ENCODE measurements at regions not wholly inside any gene's neighbourhood (a gene's known extent, or its start where the extent isn't known, plus 50 kb on each side); places are given as distances from the start of the nearest gene placed in this dataset.

- Histone ChIP-seq H3K4me3 (ENCODE audit: low read depth, low read length) (no peak overlapping the region), H3K4me1 (ENCODE audit: control insufficient read depth, insufficient read depth, low read length) (no peaks in the 10 kb centered on the region), H3K9me3 (ENCODE audit: control insufficient read depth, insufficient read depth, low read depth, low read length) (no peaks in the 10 kb centered on the region), H3K27ac (ENCODE audit: extremely low read depth, low read depth, low read length) (no peak overlapping the region), H3K36me3 (ENCODE audit: control insufficient read depth in 2 of 2, insufficient read depth in 1 of 2, low read length in 2 of 2) (no peaks in the 10 kb centered on the region)
- CTCF ChIA-PET: no interaction called here
- POLR2A ChIA-PET: no interaction called here
- TF ChIP-seq ZNF571 (tag by site-specific recombination; IDR thresholded peaks at IDR 0.05) (no peak), ZEB2 (tag by site-specific recombination; IDR thresholded peaks at IDR 0.05) (no peak), ZNF132 (tag by site-specific recombination; IDR thresholded peaks at IDR 0.05; ENCODE audit: borderline replicate concordance) (no peak), KLF10 (tag by site-specific recombination; IDR thresholded peaks at IDR 0.05) (no peak), ZNF274 (IDR thresholded peaks at IDR 0.05; ENCODE audit: low read length) (no peak), ZNF274 (tag by site-specific recombination; IDR thresholded peaks at IDR 0.05; ENCODE audit: borderline replicate concordance) (no peak), ZNF184 (tag by site-specific recombination; IDR thresholded peaks at IDR 0.05) (no peak), ZNF114 (tag by site-specific recombination; IDR thresholded peaks at IDR 0.05) (no peak), ZNF677 (tag by site-specific recombination; IDR thresholded peaks at IDR 0.05) (no peak), ZNF670 (tag by site-specific recombination; IDR thresholded peaks at IDR 0.05; ENCODE audit: low read depth) (no peak), ZNF19 (tag by site-specific recombination; IDR thresholded peaks at IDR 0.05; ENCODE audit: low read depth) (no peak), ZNF610 (tag by site-specific recombination; IDR thresholded peaks at IDR 0.05; ENCODE audit: borderline replicate concordance) (no peak), ZNF121 (tag by site-specific recombination; IDR thresholded peaks at IDR 0.05) (no peak), TCF7L2 (IDR thresholded peaks at IDR 0.05; ENCODE audit: borderline replicate concordance, low read depth, low read length) (no peak), KLF7 (tag by site-specific recombination; IDR thresholded peaks at IDR 0.05; ENCODE audit: borderline replicate concordance) (no peak), ZNF707 (tag by site-specific recombination; IDR thresholded peaks at IDR 0.05) (no peak), ZNF302 (tag by site-specific recombination; IDR thresholded peaks at IDR 0.05; ENCODE audit: low read depth) (no peak), ZNF776 (tag by site-specific recombination; IDR thresholded peaks at IDR 0.05; ENCODE audit: borderline replicate concordance) (no peak)
- TF ChIP-seq, protein P1, sequence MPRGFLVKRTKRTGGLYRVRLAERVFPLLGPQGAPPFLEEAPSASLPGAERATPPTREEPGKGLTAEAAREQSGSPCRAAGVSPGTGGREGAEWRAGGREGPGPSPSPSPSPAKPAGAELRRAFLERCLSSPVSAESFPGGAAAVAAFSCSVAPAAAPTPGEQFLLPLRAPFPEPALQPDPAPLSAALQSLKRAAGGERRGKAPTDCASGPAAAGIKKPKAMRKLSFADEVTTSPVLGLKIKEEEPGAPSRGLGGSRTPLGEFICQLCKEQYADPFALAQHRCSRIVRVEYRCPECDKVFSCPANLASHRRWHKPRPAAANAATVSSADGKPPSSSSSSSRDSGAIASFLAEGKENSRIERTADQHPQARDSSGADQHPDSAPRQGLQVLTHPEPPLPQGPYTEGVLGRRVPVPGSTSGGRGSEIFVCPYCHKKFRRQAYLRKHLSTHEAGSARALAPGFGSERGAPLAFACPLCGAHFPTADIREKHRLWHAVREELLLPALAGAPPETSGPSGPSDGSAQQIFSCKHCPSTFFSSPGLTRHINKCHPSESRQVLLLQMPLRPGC (tag by site-specific recombination; IDR thresholded peaks at IDR 0.05): no peak
Measured at GRCh38 chr5:103620851-103621547, 58.4 kb upstream of the NUDT12 start.

DNA sequence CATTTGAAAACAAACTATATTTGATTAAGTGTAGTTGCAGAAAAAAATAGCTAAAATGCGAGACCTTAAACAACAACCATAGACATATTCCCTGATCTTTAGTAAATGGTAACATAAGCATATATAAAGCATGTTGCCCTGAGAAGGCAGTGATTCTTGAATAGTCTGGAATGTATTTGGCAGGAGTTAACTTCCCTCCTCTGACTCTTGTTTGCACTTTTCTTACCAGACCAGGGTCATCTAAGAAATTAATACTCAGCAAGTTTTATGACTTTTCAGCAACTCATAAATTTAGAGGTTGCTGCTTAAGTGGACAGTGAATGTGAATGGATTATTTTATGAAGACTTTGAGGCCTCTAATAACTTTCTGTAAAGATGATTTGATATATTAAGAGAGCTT lies 55.3 kb upstream of the NUDT12 start:
- POLR2A ChIA-PET: no interaction called here
- H3K36me3 ChIP-seq (ENCODE audit: control insufficient read depth in 2 of 2, insufficient read depth in 1 of 2, low read length in 2 of 2): no peaks in the 10 kb centered on the region
- H3K4me3 ChIP-seq (ENCODE audit: low read depth, low read length): no peak overlapping the region
- H3K9me3 ChIP-seq (ENCODE audit: control insufficient read depth, insufficient read depth, low read depth, low read length): no peaks in the 10 kb centered on the region
- H3K27ac ChIP-seq (ENCODE audit: extremely low read depth, low read depth, low read length): no peak overlapping the region
- H3K4me1 ChIP-seq (ENCODE audit: control insufficient read depth, insufficient read depth, low read length): no peaks in the 10 kb centered on the region
- CTCF ChIA-PET: no interaction called here
- TF ChIP-seq, protein P2, sequence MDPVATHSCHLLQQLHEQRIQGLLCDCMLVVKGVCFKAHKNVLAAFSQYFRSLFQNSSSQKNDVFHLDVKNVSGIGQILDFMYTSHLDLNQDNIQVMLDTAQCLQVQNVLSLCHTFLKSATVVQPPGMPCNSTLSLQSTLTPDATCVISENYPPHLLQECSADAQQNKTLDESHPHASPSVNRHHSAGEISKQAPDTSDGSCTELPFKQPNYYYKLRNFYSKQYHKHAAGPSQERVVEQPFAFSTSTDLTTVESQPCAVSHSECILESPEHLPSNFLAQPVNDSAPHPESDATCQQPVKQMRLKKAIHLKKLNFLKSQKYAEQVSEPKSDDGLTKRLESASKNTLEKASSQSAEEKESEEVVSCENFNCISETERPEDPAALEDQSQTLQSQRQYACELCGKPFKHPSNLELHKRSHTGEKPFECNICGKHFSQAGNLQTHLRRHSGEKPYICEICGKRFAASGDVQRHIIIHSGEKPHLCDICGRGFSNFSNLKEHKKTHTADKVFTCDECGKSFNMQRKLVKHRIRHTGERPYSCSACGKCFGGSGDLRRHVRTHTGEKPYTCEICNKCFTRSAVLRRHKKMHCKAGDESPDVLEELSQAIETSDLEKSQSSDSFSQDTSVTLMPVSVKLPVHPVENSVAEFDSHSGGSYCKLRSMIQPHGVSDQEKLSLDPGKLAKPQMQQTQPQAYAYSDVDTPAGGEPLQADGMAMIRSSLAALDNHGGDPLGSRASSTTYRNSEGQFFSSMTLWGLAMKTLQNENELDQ (tag by site-specific recombination; IDR thresholded peaks at IDR 0.05; ENCODE audit: low read depth): no peak
- TF ChIP-seq ZNF24 (tag by site-specific recombination; IDR thresholded peaks at IDR 0.05) (no peak), SALL2 (tag by site-specific recombination; IDR thresholded peaks at IDR 0.05; ENCODE audit: borderline replicate concordance) (no peak), RBAK (tag by site-specific recombination; IDR thresholded peaks at IDR 0.05) (no peak), ZSCAN4 (tag by site-specific recombination; IDR thresholded peaks at IDR 0.05) (no peak), ZNF132 (tag by site-specific recombination; IDR thresholded peaks at IDR 0.05; ENCODE audit: borderline replicate concordance) (no peak), PBX3 (CRISPR knock-in tag; IDR thresholded peaks at IDR 0.05) (no peak), ZBTB17 (tag by site-specific recombination; IDR thresholded peaks at IDR 0.05) (no peak), SCRT2 (tag by site-specific recombination; IDR thresholded peaks at IDR 0.05) (no peak), MYNN (tag by site-specific recombination; IDR thresholded peaks at IDR 0.05; ENCODE audit: borderline replicate concordance) (no peak), ZNF404 (tag by site-specific recombination; IDR thresholded peaks at IDR 0.05) (no peak)
- TF ChIP-seq, protein P3, sequence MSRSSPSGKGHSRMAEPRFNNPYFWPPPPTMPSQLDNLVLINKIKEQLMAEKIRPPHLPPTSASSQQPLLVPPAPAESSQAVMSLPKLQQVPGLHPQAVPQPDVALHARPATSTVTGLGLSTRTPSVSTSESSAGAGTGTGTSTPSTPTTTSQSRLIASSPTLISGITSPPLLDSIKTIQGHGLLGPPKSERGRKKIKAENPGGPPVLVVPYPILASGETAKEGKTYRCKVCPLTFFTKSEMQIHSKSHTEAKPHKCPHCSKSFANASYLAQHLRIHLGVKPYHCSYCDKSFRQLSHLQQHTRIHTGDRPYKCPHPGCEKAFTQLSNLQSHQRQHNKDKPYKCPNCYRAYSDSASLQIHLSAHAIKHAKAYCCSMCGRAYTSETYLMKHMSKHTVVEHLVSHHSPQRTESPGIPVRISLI (tag by site-specific recombination; IDR thresholded peaks at IDR 0.05): no peak

Measured in HEK293 (cell line).